HK-2 (cell line): ENCODE measurements at regions not wholly inside any gene's neighbourhood (a gene's known extent, or its start where the extent isn't known, plus 50 kb on each side); places are given as distances from the start of the nearest gene placed in this dataset.

ENCODE experiments used
- DNase-seq: peaks from one replicate; pipeline ENCODE4 v3.0.0-alpha.2; 2018; ENCODE audit not compliant: unreplicated experiment

DNA sequence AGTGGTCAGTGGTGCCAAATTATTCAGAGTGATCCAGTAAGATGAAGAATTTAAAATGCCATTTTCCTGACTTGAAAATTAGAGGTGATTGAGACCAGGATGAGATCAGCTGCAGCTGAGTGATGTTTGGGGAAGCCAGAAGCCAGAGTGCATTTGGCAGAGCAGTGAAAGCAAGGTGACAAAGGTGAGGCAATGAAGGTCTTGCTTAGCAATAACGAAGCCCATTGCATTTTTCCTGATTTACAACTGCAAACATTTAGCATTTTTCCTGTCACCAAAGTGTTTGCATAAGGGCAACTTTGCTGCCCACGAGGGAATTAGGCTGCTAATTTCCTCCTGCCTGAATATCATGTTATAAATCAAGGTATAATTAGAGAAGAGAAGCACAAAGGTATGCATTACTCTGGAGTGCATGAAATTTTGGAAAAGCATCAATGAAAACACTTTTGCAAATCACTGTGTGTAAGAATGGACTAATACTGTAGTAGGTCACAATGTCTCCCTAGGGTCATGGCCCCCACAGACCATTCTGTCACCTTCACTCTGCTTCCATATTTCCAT, 188.2 kb upstream of the LYPLAL1 start:
- no peak for DNase-seq

DNA sequence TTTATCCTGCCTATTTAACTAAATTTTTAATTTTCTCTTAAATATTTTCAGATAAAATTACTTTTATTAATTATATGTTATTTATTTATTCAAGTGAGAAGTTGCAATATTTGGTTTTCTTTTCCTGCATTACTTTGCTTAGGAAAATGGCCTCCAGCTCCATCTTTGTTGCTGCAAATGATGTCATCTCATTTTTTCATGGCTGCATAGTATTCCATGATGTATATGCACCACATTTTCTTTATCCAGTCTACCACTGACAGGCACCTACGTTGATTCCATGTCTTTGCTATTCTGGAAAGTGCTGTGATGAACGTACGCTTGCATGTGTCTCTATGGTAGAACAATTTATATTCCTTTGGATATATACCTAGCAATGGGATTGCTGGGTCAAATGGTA, 186.9 kb upstream of the LYPLAL1 start:
- DNase-seq: no peak

DNA sequence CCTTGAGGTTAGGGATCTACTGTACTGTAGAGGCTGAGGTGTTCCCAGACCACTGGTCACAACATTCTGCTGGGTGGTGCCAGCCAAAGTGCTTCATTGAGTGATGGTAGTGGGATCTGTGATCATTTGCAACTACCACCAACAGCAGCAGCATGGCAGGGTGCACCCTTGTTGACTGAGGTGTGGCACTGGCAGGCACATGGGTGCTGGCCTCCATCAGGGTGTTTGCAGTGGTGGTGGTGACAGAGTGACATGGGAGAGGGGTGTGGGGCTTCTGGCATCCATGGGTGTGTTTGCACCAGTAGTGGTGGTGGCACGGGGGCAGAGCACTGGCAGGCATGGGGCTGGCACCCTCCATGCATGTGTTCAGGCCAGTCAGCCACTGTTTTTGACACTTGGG, 183.7 kb upstream of the LYPLAL1 start:
- DNase-seq: no peak

DNA sequence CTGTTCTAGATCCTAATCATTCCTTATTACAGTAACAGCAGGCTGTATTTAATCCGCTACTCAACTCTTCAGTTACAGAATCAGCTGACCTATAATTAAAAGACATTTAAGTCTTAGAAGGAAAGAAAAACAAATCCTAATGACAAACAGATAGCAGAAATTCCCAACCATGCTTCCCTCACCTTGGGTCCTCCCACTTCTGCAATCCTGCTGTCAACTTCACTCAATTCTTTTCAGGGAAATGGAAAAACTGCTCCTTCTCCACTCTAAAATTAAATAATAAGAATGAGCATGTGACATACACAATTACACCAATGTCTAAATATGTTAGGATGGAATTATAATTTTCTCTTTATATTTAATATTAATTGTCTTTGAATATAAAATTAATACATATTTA, 182.6 kb upstream of the LYPLAL1 start:
- no peak for DNase-seq

DNA sequence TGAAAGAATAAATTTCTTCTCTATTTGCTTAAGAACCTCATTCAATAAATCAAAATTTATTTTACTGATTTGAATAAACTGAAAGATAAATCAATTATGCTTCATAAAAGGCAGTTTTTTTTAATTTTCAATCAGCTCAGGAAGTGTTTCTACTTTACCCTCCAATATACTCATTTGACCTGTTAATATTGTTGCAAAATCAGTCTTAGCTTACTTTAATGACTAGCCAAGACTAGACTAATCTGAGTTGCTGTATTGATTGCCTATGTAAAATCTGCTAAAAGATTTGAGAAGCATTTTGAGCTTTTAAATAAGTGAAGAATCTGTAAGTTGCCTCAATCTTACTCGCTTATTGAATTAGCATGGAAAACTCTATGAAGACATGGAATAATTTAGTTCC, 179.1 kb upstream of the LYPLAL1 start:
- DNase-seq: no peak

DNA sequence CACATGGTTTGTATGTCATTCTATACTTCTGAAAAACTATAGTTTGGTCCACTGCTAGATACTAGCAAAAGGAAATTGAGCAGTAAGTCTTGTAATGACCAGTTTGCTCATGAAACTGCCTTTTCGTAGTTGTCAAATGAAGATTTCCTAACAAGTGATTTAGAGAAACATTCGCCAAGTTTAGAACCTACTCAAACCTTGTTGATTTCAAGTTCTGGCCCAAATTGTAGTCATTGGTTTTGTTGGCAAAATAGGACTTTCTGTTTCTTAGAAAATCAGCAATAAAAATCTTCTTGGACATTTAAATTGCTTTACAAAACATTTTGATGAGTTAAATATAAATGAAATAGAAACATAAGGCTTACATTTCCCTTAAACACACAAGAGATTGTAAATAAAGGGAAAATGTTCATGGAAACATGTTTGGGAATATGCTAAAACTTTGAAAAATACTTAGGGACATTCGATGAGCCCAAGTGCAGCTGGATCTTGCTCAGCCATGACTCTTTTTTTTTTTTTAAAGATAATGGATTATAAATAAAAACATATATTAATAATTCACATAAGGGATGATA, 178.5 kb upstream of the LYPLAL1 start:
- no peak for DNase-seq

DNA sequence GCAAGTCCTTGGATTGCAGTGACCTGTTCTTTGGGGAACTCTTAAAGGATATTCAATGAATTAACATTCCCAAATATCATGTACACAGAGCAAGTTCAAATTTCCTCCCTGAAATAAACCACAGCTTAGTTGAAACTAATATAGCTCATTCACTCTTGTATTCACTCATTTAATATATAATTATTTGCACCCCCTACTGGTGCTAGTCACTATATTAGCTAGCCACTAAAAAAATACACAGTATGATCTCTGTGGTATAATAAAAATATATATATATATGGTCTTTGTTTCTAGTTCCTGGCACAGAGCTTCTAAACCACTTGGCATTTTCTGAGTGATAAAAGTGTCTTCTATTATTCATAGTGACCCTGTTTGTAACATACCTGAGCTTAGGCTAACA, 177.3 kb upstream of the LYPLAL1 start:
- no peak for DNase-seq

DNA sequence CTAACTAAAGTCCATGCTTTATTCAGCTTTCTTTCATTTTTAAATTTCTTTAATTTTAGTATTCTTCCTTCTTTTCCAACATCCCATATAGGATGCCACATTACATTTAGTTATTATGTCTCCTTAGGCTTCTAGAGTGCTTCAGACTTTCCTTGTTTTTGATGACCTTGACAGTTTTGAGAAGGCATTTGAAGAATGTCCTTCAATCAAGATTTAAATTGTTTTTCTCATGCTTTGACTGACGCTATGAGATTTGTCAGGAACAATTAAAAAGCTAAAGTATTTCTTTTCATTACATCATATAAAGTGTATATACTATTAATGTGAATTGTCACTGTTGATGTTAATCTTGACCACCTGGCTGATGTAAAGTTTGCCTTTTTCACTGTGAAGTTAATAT, 173.7 kb upstream of the LYPLAL1 start:
- no peak for DNase-seq

DNA sequence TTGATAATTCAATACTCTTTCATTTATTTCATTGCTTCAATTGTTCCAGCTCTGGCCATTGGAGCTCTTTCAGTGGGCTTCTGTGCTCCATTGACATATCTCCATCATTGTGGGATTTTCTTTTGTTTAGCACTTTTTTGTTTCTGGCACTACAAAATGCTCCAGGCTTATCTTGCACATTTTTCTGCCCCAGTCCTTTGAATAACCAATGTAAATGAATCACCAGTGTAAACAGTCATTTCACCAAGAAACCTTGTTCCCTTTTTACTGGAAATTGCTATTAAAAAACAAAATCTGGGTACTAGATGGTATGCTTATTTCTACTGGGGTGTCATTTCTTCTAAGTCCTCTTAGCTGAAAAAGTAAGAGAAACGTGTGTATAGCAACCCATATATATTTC, 173.0 kb upstream of the LYPLAL1 start:
- no peak for DNase-seq

DNA sequence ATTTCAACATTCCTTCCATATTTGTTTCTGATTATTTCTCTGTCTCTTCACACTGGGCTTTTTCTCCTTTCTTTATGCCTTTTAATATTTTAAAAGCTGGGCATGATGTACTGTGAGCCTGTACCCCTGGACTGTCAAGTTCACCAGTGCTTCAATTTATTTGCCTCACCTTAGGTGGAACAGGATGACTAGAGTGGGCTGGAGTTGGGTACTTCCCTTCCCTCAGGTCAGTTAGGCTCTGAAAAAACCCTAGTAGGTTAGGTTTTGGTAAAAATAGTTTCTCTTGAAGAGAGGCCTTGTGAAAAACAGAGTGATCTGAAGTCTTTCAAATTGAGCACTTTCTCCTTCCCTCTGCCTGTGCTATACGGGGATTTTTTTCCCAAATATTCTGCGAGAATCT, 163.0 kb upstream of the LYPLAL1 start:
- DNase-seq: no peak

DNA sequence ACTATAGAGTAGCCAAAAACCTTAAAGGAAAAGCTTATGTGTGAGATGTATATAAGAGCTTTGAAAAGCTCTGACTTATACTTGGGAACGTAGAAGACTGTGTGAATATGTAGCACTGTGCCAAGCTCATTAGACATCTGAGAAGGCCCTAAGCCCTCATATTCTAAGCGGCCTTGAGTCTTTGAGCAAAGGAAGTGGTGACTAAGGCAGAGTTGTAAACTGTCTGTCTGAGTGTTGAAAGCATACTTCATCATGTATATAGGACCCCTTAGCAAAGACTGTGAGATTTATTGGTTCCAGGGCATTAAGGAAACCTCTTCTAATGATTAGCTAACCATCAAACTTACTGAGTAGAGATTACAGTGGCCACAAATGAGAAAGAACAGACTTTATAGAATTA, 153.3 kb upstream of the LYPLAL1 start:
- no peak for DNase-seq

DNA sequence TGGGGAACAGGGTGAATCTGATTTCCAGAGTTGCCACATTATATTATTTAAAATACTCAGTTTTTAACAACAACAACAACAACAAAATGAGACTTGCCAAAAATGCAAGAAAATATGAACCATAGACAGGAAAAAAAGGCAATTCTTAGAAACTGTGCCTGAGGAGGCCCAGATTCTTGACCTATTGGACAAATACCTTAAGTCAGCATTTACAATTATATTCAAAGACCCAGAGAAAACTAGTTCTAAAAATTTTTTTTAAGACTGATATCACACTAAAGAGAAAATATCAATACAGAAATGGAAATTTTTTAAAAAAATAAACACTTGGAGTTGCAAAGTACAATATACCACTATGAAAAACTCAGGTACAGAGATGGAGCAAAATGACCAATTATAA, 152.8 kb upstream of the LYPLAL1 start:
- no peak for DNase-seq

DNA sequence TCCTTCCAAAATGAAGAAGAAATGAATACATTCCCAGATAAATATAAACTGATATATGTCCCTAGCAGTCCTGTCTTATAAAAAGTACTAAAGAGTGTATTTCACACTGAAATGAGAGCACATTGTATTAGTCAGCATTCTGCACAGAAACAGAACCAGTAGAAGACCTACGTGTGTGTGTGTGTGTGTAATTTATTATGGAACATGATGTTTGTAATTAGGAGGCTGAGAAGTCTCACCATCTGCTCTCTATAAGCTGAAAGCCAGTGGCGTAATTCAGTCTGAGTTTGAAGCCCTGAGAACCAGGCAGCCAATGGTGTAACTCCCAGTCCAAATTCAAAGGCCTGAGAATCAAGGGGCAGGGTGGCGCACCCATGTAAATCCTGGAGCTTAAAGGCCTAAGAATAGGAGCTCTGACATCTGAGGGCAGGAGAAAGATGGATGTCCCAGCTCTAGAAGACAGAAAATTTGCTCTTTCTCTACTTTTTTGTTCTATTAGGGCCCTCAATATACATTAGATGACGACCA, 146.5 kb upstream of the LYPLAL1 start:
- DNase-seq: no peak

DNA sequence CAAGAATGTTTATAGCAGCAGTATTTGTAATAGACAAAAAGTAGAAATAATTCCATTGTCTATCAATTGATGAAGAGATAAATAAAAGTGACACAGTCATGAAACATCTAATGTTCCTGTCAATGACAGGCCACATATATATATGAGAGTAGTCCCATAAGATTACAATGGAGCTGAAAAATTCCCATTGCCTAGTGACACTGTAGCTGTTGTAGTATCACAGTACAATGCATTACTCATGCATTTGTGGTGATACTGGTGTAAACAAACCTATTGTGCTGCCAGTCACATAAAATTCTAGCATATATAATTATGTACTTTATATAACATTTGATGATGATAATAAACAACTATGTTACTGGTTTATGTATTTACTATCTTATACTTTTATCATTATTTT, 141.9 kb upstream of the LYPLAL1 start:
- no peak for DNase-seq

DNA sequence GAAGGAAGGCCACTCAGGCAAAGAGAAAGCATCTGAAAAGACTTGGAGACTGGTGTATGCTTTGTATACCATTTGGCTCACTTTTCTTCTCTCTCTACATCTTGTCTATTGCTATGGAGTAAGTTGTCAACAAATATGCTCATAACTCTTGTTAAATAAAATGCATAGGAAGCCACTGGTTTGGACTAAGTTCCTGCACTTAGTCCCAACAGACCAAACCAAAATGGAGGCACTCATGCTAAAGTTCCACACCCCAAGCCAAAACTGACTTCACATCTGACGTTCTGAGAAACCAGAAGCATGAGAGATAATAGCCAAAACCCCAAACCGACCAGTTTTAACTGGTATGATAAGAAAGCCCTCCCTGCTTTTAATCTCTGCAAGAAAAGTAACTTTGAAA, 135.3 kb upstream of the LYPLAL1 start:
- no peak for DNase-seq

DNA sequence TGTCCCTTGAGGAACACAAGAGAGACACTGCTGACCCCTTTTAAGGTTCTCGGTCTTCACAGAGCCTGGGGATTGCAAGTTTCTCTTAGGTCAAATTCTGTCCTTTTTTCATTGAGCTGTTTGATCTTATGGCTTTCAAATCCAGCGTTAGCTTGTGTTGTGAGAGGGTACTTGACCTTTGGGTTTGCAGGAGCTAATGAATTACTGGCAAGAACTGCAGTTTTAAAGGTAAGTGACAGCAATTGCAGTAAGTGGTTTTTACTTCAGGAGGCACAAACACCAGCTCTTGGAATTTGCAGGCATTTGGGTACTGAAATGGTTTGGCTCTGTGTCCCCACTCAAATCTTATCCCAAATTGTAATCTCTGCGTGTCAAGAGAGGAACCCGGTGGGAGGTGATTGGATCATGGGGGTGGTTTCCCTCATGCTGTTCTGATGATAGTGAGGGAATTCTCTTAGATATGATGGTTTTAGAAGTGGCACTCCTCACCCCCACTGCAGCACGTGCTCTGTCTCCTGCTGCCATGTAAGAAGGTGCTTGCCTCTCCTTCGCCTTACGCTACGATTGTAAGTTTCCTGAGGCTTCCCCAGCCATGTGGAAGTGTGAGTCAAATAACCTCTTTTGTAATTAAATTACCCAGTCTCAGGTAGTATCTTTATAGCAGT, 134.5 kb upstream of the LYPLAL1 start:
- no peak for DNase-seq

DNA sequence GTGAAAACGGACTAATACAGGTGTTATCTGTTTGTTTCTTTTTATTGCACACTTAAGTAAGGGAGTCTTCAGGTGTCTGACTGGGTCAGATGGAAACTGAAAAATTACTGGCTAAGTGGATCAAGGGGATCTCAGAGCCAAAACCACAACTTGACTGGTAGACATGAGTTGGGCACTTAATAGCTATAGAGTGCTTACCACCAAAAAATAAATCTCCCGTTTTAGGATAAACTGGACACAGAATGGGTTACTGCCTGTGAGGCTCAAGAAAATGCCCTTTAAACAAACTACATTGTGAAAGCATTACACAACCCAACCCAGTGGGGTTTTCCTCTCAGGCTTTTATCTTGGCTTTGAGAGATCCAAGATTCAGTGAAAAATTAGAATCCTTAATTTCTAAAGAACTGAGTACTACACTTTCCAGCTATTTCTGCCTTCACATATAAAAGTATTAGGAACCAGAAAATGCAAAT, 134.0 kb upstream of the LYPLAL1 start:
- DNase-seq: no peak

DNA sequence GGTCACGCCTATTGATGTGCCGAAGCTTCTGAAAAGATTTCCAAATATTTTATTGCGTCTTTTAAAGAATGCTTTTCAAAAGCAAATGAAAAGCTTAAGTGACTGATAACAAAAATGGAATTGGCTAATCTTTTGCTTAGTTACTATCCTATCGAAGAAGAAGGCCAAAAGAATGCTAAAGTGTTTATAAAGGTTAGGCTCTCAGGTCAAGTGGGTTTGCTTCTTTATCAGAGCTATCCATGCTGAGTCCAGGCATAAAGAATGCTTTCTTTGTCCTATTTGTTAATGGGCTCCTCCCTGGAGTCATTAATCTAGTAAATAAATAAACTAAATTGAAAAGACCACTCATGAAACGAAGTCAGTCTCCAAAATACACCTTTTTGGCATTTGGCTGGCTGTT, 133.4 kb upstream of the LYPLAL1 start:
- DNase-seq: no peak

DNA sequence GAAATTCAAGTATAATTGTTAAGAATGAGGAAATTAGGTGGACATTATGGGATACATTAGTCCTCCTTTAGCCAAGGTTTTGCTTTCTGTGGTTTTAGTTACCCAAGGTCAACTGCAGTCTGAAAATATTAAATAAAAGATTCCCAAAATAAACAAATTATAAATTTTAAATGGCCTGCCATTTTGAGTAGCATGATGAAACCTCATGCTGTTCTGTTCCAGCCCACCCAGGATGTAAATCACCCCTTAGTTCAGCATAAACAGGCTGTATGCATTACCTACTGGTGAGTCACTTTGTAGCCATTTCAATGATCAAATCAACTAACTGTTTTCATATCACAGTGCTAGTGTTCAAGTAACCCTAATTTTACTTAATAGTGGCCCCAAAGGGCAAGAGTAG, 132.5 kb upstream of the LYPLAL1 start:
- DNase-seq: no peak

DNA sequence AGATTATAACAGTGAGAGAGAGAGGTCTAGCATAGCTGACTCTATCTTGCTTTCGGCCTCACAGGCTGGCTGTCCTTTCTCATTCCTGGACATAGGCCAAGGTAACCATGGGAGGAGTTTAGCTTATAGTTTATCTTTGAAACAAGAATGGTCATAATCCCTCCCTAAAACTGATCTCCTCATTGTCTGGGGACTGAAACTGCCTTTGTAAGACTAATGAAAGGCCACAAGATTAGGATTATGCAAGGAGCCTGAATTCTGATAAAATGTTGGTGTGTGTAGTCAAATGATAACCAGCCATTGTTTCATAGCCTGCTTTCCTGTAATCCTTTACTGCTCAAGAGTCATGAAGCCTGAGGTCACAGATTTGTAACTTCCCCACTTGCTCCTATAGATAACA, 131.9 kb upstream of the LYPLAL1 start:
- DNase-seq: no peak

DNA sequence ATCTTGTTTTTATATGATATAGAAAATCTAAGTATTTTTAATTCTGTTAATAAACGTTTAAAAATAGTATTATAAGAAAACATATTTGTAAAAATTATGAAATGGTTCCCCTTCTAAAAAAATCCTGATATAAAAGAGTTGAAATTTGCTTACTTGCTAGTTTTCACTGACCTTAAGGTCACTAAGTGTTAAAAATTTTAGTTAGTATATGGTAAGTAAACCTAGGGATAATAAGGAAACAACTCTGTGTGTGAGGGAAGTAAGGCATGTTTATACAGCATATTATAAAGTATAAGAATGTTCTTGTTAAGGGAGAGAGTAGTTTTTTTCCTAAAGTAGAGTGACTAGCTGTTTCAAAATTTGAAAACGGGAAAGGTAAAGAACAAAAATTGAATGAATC, 130.9 kb upstream of the LYPLAL1 start:
- no peak for DNase-seq

DNA sequence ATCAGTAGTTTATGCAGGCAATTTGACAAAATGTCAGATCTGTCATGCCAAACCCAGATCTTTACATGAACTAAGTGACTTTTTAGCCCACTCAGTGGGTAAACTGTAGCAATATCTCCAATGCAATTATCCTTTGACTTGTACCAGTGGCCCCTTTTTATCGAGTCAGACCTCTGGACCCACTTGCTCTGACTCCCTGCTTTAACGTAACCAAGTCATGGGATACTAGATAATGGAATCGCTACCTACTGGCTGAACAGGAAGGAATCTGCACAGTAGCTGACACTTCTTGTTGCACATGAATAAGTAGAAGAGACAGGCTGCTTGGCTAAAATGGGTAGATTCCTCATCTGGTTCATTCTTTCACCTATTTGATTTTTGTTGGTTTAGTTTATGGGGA, 128.4 kb upstream of the LYPLAL1 start:
- no peak for DNase-seq

DNA sequence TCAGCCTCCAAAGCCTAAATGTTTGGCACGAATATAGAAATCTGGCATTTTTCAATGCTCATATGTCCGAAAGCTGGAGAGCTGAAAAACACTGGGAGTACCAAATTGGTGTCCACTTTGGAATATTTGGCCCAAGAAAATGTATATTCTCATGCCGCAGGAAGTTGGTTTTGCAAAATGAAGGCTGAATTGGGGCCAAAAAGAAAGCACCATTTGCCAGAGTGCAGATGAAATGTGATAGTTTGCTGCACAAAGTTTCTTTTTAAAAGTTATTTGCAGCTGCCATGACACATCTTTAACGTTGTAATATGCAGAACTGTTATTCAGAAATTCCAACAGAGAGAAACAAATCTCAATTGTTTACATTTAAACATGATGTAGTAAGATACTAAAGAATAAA, 124.2 kb upstream of the LYPLAL1 start:
- DNase-seq: no peak
